Mesenteric fat pad (tissue), 1 donor: ENCODE measurements at regions not wholly inside any gene's neighbourhood (a gene's known extent, or its start where the extent isn't known, plus 50 kb on each side); places are given as distances from the start of the nearest gene placed in this dataset.

ENCODE experiments used
- DNase-seq: peaks from one replicate; pipeline ENCODE4 v3.0.0-alpha.2; 2020; ENCODE audit warnings: low spot score
- donor health status: DM: yes; HTN: yes; CAD: no.

DNA sequence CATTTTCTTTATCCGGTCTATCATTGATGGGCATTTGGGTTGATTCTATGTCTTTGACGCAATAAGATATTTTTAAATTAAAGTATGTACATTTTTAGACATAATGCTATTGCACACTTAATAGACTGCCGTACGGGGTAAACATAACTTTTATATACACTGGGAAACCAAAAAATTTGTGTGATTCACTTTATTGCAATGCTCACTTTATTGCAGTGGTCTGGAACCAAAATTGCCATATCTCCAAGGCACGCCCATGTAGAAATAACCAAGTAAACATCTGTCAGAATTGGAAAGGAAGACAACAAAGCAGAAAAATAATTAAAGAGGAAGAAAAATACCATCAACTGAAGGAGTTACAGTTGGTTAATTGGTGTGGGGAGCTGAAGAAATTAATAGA lies 205.8 kb upstream of the CTAGE1 start:
- DNase-seq, result no peak

DNA sequence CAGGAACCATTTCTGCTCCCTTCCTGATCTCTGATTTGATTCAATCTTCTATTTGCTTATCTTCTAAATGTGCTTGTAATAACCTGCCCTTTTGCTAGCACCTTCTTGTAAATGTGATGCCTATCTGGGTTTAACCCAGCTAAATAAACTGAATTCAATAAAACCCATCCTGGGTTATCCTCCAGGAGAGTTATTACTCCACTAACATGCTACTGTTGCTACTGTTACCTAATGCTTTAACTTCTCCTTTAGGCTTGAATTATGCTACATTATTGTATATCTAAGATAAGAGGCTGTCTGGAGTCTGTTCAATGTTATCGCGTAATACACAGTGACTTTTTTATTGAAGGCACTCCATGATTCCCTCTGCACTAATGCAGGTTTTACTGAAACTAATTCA lies 206.5 kb upstream of the CTAGE1 start:
- DNase-seq, result no peak

DNA sequence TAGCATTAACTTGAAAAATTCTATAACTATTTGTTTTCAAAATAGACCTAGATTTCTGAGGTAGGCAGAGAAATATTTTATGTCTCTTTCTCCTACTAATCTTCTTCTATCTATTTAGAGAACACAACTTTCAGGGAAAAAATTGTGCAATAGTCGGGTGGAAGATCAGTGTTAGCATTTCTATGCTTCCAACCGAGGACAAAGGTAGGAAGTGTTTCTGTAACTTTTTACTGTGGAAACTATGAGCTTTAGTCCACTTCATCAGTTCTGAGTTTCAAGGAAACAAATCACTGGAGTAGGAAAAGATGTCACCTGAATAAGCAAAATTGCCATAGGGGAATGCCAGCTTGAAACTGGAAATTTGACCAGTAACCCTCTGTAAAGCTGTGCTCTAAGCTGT lies 207.7 kb upstream of the CTAGE1 start:
- no peak for DNase-seq

DNA sequence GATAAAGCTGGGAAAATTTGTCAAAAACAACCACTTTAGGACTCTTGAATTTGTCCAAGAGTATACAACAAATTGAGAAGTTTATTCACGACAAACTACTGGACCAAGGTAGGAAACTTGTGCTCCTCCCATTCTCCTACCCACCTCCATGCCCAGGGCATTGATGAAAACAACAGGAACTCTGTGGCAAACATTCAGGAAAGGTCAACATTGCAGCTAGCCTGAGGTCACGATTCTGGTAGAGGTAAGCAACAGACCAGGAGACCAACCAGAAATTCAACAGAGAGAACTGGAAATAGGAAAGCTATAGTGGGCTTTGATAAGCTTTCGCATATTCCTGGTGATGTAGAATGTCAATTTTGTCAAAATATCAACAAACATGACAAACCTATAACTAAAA lies 209.1 kb upstream of the CTAGE1 start:
- no peak for DNase-seq

DNA sequence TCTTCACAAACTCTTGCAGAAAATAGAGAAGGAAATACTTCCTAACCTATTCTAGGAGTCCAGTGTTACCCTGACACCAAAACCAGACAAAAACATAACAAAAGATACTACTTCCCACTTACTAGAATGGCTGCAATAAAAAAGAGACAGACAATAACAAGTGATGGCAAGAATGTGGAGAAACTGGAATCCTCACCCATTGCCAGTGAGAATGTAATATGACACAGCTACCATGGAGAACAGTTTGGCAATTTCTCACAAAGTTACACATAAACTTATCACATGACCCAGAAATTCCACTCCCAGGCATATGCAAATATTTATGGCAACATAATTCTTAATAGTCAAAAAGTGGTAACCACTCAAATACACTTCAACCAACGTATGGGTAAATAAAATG lies 209.8 kb upstream of the CTAGE1 start:
- DNase-seq, result no peak

DNA sequence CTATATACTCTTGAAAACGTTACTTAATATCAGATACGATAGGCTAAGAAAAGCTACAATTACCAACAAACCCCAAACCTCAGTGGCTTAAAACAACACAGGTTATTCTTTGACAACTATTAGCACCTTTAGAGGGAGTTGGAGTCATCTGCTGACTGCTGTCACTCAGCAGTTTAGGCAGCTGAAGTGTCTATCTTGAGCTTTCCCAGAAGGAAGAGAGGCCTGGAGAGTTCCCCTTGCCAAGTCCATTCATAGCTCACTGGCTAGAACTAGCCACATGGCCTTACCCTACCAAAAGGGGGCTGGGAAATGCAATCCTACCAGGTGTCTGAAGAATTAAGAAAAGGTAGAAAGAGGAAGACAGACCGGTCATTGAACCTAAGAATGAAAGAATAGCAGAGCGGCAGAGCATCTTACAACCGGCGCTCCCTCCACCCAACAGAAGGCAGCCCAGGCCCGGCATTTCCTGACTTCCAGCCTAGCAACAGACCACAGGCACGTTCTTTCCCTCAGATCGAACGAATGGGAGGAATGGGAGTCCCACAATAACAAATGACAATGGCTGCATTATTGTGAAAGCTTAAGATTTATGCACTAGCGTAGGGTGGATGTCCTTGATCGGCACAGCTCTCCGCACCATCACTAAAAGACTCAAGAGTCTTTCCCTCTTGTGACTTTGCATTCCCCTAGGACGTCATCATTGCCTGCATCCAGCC lies 211.2 kb upstream of the CTAGE1 start:
- DNase-seq, result no peak

DNA sequence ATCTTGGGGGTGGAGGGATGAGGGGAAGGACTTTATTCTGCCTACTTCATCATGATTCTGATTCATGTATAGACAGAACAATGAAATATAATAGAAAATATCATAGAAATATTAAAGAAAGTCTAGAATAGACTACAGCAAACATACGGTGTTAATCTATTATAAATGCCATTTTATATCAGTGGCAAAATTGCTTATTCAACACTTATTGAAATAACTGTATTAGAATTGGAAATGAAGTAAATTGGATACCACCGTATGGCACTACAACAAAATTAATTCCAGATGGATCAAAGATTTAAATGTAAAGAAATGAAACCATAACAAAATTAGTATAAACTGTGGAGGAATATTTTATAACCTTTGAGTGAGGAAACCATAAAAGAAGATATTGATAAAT lies 213.3 kb upstream of the CTAGE1 start:
- no peak for DNase-seq

DNA sequence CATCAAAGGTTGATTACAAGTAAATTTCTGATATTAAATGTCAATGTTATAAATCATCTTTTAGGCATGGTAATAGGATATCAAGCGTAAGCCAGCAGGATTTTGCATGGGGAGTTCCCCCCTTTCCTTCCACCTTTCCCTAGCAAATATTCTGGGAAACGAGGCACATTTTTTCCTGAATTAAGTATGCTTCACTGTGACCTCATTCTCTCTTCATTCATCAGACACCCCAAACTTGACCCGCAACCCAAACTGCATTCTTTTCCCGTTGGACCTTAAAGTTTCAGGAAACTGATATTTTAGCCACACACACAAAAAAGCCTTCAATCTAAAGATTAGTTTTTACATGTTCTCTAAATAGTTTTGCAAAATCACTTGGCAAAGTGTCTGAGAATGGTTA lies 214.5 kb upstream of the CTAGE1 start:
- DNase-seq, result no peak

DNA sequence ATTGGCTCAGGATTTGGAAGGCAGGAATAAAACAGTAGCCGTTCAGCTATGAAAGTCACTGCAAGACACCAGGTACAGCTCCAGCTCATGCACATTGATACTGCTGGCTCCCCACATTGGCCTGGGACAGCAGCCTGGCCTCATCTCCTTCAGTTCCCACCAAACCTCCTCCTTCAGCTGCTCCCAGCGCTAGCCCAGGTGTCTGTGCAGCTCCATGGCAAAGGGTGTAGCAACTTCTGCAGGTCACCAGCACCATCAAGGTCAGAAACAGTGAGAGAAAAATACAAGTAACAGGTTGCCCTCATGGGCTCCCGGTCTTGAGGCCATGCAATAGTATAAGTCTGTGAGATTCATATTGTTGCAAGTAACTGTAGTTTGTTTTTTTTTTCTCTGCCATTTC lies 216.7 kb upstream of the CTAGE1 start:
- no peak for DNase-seq

DNA sequence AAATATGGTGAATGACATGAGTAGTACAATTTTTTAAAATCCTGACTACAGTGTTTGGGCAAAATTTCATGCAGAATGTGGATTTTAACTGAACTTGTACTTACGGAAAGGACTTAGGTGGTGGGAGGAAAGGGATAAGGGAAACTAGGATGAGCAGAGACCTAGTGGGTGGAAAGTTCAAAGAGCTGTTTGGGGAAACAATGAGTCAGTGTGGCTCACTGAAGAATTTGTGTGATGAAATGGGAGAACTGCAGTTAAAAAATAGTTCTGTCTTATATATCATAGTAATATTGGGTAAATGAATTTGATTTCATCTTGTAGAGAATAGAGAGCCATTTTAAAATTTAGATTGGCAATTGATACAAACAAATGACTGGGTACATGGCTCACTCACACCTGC lies 220.1 kb upstream of the CTAGE1 start:
- no peak for DNase-seq

DNA sequence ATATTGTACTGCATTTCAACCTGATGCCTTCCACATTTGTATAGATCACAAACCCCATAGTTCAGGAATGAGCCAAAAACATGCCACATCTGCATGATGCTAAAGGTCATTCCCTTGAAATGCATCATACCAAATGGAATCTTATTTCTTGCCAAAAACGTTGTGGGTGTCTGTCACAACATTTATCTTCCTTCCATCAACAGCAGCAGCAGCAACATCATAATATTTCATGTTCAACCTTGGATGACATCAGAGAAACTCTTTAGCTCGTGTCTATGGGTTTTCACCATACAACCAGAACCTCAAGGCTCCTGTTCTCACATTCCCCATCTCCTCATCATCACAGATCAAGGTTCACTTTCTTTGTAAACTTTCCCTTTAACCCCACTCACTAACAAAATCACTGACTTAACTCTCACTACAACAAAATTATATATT lies 221.3 kb upstream of the CTAGE1 start:
- no peak for DNase-seq

DNA sequence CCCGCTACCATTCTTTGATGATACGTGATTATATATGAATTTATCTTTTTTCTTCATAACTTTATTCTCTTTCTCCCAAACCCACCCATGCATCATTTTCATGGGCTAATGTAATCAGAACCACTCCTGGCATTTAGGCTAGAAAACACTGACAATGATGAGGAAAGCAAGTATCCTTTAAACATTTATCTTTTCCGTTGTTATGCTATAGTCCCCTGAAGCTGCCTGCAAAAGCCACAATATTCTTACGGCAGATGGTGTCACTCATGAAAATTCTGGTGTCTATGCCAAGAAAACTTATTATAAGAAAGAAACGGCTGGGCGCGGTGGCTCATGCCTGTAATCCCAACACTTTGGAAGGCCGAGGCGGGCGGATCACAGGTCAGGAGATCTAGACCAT lies 221.8 kb upstream of the CTAGE1 start:
- no peak for DNase-seq

DNA sequence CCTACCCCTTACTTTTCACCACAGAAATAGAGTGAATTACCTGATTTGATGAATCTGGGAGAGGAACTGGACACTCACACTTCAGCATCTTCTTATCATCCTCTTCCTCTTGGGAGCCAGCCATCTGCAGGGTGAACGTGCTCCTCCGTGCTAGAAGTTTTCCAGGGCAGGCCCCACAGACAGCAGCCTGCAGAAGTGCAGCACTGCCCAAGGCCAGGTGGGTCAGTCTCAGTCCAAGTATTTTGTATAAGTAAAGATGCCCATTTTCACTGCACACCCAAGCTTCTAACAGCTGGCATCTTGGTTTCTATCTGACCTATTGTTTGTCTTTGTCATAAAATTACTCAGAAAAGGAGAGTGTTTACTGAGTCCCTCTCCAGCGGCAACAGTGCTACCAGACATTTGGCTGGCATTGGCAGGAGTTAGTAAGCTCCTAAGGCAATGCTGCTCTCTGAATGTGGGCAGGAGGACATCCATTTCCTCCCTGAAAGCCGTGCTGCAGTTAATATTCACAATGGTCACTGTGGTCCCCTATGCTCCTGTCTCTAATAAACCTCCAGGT lies 222.6 kb upstream of the CTAGE1 start:
- DNase-seq, result no peak

DNA sequence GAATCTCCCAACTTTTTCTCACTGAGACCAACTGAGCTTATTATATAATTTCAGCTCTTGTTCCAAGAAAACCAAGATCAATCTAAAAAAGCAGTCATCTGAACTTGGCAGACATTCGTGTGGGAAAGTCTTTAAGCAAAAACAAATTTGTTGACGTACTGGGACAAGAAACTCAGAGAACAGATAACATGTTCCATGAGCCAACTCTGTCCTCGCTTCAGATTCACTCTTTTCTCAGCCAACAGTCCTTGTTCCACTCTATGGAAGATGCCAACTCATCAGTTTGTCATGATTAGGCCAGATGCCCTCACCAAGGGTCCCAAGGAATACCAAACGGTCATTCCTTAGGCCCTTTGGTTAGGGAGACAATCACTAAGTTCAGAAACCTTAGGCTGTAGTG lies 224.2 kb upstream of the CTAGE1 start:
- DNase-seq, result no peak

DNA sequence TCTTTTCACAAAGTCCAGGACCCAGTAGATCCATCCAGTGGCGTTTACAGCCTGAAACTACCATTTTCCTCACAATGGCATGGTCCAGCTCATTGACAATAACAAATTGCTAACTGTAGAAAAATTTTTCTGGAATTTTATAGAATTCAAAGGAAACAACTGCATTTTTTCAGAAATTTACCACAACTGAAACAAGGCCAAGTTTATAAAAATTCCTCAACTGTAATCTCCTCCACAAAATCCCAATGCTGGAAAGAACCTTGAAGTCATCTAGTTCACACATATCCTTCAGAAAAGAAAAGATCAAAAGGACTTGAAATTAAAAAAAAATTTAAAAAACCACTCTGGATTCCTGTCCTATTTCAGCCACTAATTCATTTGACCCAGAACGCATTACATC lies 226.0 kb upstream of the CTAGE1 start:
- DNase-seq, result no peak

DNA sequence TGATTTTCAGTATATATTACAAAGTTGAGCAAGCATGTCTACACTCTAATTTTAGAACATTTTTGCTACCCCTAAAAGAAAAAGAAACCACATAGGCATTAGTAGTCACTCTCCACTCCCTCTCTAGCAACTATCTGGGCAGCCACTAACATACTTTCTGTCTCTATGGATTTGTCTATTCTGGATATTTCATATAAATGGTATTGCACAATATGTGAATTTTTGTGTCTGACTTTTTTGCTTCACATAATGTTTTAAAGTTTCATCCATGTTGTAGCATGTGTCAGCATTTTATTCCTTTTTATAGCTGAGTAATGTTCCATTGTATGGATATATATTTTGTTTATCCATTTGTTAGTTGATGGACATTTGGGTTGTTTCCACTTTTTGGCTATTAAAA lies 232.5 kb upstream of the CTAGE1 start:
- no peak for DNase-seq

DNA sequence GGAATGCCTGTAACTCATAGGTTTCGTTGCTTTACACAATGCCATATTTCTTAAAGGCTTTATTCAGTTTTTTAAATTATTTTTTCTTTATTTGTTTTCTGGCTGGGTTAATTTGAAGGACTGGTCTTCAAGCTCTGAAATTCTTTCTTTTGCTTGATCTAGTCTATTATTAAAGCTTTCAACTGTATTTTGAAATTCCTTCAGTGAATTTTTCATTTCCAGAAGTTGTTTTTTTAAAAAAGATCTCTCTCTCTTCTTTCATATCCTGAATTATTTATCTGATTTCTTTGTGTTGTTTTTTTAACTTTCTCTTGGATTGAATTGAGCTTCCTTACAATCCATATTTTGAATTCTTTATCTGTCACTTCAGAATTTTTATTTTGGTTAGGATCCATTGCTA lies 239.9 kb upstream of the CTAGE1 start:
- DNase-seq, result no peak

DNA sequence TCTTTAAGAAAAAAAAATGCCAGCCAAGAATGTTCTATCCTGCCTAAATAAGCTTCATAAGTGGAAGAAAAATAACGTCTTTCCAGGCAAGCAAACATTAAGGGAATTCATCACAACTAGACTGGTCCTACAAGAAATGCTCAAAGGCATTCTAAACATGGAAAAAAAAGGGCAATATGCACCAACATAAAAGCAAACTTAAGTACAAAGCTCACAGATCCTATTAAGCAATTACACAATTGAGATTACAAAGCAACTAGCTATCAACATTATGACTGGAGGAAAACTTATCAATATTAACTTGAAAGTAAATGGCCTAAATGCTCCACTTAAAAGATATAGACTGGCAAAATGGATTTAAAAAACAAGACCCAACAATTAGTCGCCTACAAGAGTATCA lies 240.6 kb upstream of the CTAGE1 start:
- DNase-seq, result no peak

DNA sequence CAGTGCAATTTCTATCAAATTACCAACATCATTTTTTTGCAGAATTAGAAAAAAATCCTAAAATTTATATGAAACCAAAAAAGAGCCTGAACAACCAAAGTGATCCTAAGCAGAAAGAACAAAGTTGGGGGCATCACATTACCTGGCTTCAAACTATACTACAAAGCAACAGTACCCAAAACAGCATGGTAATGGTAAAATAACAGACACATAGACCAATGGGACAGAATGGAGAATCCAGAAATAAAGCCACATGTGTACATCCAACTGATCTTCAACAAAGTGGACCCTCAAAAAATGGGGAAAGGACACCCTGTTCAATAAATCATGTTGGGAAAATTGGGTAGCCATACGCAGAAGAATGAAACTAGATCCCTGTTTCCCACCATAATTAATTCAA lies 245.7 kb upstream of the CTAGE1 start:
- DNase-seq, result no peak

DNA sequence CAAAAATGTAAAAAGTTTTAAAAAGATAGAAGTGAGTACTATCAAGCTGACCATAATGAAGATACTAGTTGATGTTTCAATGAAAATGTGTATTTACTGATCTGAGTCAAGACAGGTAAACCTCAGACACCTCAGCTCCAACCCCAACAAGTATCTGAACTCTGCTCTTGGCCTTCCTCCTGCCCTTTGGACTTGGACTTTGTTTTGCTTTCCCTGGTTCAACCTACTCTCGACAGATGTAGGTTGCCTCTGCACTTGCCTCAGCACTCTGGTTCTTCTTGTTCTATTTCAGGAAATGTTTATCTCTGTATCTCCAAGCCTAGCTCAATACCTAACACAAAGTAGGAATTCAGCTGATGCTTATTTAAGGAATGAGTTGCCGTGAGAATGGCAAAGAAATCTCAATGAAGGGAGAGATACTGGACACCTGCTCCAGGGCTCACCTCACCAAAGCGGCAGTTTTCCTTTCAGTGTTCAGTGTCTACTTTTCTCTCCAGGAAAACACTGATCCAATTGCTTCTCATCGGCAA lies 248.8 kb upstream of the CTAGE1 start:
- no peak for DNase-seq

DNA sequence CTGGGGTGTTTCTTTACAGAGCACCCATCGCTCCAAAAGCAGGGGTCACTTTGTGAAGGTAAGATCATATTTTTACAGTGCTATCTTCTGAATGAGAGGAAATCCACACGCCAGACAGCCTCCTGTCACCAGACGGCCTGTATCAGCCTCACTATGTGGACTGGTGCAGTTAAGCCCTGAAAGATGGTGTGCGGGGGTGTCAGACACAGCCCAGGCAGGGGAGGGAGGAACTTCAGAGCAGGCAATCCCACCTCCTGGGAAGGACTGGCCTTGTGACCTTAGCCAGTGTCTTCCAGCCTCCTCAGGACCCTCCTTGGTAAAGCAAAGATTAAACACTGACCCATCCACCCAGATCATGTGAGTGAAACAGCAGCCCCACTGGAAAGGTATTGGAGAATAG lies 249.4 kb upstream of the CTAGE1 start:
- no peak for DNase-seq

DNA sequence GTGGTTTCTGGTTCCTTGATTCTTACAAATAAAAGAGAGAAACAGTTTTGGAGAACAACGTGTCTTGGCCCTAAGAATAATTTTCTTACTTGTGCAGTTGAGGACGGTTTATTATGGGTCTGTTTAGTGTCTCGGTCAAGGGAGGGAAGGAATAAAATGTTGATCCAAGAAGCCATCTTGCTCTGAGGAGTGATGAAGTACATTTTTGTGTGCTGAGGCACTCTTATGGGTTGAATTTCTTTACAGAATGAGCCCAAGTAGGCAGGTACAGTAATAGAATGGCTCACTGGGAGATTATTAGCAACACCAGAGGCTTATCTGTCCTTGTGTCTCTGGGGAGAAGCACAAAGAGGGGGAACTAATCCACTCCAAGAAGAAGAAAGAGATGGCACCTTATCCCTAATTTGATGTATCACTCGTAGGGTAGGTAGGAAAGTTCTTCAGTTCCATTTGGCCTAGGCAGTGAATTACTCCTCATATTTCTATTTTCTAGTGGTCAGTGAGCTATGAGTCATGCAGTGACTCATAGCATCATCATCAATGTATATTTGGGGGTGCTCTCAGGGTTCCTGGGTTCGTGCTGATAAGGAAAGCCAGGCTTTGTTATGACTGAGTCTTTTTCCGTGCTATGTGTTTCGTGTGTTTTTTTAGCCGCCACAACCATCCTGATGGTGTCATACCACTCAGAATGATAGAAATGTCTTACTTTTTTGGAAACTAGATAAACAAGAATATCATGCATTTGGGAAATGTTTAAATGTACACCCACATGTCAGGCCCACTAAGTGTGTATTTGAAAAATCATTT lies 250.1 kb upstream of the CTAGE1 start:
- DNase-seq, result no peak

DNA sequence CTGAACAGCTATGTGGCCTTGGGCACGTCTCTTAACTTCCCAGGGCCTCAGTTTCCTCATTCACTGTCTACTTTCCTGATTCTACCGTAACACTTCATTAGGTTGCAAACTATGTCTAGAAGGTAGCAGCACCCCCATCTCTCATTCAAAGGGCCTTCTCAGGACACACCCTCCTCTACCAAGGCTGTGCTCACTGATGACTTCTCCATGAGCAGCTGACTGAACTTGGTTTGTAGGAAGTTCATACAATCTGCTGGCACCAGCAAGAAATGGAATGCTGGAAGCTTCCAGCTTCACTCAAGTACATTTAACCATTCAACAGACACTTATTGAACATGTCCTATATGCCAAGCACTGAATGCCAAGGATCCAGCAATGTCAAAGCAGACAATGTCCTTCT lies 250.8 kb upstream of the CTAGE1 start:
- DNase-seq, result no peak
